Neuron (in vitro differentiated cells): ENCODE measurements at regions not wholly inside any gene's neighbourhood (a gene's known extent, or its start where the extent isn't known, plus 50 kb on each side); places are given as distances from the start of the nearest gene placed in this dataset.

Experiments used
- H2AFZ ChIP-seq: one replicate; pipeline ENCODE4 v1.6.1; 2013; ENCODE audit warnings: low read depth, mild to moderate bottlenecking, inconsistent platforms, low read length, moderate library complexity
- H3K27me3 ChIP-seq: one replicate; pipeline ENCODE4 v1.6.1; 2013; ENCODE audit warnings: low read length; ENCODE audit not compliant: insufficient read depth
- H3K36me3 ChIP-seq: one replicate; pipeline ENCODE4 v1.6.1; 2013; ENCODE audit warnings: low read length; ENCODE audit not compliant: insufficient read depth
- H3K4me1 ChIP-seq: one replicate; pipeline ENCODE4 v1.6.1; 2013; ENCODE audit warnings: low read length; ENCODE audit not compliant: insufficient read depth
- H3K4me3 ChIP-seq: 2 replicates; pipeline ENCODE4 v1.5.1; 2013; ENCODE audit warnings: mild to moderate bottlenecking, low read length, moderate library complexity
- H3K9me3 ChIP-seq: one replicate; pipeline ENCODE4 v1.6.1; 2013; ENCODE audit warnings: low read length

DNA sequence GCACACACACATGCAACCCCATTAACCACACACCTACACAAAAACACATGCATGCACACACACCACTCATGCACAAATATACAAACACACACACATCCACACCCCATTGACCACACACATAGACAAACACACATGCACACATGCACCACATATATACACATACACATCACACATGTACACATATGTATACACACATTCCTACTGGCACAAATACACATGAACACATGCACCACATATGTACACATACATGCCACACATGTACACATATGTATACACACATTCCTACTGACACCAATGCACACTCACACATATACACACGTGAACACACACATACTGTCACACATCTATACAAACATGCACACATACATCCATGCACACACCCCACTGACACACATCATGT lies 212.5 kb upstream of the PPP2R2D start:
- Histone ChIP-seq H3K27me3 (no peaks in the 10 kb centered on the region), H3K4me3 (no peak overlapping the region), H2AFZ (no peak overlapping the region), H3K4me1 (no peaks in the 10 kb centered on the region), H3K36me3 (no peaks in the 10 kb centered on the region), H3K9me3 (no peaks in the 10 kb centered on the region)

DNA sequence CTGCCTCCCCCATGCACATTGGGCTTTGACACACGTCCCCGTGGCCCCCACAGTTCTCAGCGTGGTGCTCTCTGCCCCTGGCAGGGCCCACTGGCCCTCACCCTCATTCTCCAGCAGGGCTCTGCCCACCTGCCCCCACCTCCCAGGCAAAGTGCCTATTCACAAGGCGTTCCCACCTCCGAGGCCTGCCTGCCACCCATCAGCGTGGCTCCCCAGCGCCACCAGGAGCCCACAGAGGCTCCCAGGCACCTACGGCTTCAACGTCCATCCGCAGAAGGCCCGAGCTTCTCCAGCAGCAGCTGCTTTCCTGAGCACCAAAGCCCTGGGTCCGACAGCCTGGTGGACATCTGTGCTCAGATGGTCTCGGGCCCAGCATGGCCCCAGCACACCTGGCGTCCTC lies 211.8 kb upstream of the PPP2R2D start:
- Histone ChIP-seq H3K4me3 (no peak overlapping the region), H3K27me3 (no peaks in the 10 kb centered on the region), H3K36me3 (no peaks in the 10 kb centered on the region), H3K9me3 (no peaks in the 10 kb centered on the region), H2AFZ (no peak overlapping the region), H3K4me1 (no peaks in the 10 kb centered on the region)

DNA sequence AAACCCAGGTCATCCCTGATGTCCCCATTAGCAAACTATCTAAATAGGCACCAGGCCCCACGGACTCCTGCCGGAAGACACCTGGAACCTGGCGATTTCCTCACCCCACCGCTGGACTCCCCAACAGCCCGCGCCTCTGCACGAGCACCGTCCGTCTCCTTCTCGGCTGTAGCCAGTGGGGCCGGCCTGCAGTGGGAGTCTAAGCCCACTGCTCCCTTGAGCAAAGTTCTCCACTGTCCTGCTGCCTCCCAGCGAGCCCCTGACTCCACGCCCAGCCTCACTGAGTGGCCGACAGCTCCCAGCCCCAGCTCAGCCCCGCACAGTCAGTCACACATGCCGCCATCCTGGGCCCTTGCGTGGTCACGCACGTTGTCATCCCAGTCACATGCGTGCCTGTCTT lies 211.3 kb upstream of the PPP2R2D start:
- Histone ChIP-seq H3K9me3 (no peaks in the 10 kb centered on the region), H2AFZ (no peak overlapping the region), H3K4me3 (no peak overlapping the region)

DNA sequence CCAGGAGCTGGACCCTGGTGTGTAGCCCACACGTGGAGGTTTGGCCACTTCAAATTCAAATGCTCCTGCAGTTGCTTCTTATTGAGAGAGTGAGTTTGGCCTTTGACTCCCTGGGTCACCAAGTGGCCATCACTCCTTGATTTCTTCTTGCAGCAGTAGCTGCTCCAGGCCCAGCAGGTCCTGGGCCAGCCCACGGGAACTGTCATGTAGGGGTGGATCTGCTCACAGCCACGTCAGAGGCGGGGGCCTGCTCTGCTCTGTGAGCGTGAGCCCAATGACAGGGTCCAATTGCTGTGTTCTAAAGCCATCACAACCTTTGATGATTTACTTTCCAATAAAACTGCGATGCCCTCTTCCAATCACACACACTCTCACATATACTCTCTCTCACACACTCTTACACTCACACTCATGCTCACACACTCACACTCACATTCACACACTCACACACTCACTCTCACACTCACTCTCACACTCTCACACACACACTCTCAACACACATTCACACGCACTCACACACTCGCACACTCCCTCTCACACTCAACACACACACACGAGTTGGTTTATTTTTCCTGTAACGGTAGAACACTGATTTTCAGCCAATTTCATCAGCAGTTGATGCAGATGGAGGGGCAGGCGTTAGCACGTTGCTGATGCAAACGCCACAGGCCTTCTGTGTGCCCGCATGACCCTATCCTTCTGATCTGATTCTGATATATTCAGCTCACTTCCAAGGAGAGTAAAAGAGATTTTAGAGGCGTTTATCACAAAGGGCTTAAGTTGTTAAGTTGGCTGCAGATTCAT lies 210.7 kb upstream of the PPP2R2D start:
- H3K36me3 ChIP-seq: no peaks in the 10 kb centered on the region
- no peak overlapping the region for H3K4me3 ChIP-seq
- H3K9me3 ChIP-seq: no peaks in the 10 kb centered on the region
- no peak overlapping the region for H2AFZ ChIP-seq
- H3K27me3 ChIP-seq: no peaks in the 10 kb centered on the region
- H3K4me1 ChIP-seq: no peaks in the 10 kb centered on the region

More for the DNA sequence above, 211.3 kb upstream of the PPP2R2D start:
- Histone ChIP-seq H3K27me3 (no peaks in the 10 kb centered on the region), H3K4me1 (no peaks in the 10 kb centered on the region), H3K36me3 (no peaks in the 10 kb centered on the region)

DNA sequence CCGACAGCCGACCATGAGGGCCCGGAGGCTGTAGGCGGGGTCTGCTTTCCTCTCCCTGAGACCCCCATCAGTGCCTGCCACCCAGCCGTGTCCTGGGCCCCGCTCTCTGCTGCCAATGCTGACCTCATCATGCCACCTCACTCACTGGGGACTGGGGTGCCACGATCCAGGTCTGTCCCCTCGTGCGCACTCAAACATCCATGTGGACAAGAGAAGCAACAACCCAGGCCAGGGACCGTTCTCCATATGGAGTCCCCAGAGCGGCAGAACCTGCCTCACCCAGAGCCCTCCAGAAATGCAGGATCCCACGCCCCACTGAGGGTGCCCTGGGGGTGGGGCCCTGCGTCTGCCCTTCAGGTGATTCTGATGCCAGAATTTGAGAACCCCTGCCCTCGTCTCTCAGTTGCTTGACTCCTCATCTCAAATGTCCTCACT lies 210.0 kb upstream of the PPP2R2D start:
- Histone ChIP-seq H3K4me3 (no peak overlapping the region), H3K9me3 (no peaks in the 10 kb centered on the region), H2AFZ (no peak overlapping the region), H3K4me1 (no peaks in the 10 kb centered on the region), H3K27me3 (no peaks in the 10 kb centered on the region), H3K36me3 (no peaks in the 10 kb centered on the region)

DNA sequence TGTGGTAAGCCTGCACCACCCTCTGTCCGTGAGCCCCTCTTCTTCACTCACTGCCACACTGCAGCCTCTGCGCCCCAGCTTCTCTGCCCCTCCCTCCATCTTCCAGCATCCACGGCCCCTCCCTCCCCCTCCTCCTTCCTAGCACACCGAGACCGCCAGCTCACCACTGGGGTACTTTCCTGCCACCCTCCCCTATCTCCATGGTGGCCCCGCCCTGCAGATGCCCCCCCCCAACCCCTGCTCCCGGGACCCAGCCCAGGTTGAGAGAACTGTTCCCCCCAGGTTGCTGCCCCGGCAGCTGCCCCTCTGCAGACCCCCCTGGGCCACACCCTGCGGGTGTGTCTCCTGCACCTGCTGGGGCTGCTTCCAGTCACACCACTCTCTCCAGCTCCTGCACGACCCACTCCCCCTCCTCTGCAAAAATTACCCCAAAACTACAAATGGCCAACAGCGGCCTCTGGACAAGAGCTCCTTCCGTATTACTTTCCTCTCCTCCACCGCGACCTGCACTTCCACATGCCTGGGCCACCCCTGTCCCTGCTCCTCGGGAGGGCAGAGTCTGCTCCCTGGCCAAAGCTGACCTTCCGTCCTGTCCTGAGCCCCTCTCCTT lies 209.2 kb upstream of the PPP2R2D start:
- no peaks in the 10 kb centered on the region for H3K27me3 ChIP-seq
- H3K4me1 ChIP-seq: no peaks in the 10 kb centered on the region
- no peak overlapping the region for H3K4me3 ChIP-seq
- no peaks in the 10 kb centered on the region for H3K9me3 ChIP-seq
- no peaks in the 10 kb centered on the region for H3K36me3 ChIP-seq
- no peak overlapping the region for H2AFZ ChIP-seq

DNA sequence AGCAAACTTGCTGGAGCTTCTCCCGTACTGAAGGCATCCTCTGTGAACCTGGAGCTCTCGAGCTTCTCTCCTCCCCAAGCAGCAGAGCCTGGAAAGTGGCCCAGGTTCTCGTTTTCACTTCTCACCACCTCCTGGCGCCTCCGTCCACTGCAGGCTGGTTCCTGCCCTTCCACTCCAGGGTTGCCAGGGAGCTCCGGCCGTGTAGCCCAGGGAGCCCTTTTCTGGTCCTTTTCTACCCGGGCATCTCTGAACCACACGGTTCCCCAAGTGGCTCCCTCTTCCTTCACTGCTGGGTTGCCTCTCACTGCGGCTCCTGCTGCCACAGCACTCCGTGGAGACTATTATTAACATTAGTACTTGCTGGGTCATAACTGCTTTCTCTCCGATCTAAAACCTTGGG lies 208.6 kb upstream of the PPP2R2D start:
- Histone ChIP-seq H3K9me3 (no peaks in the 10 kb centered on the region), H3K4me3 (no peak overlapping the region), H3K27me3 (no peaks in the 10 kb centered on the region), H2AFZ (no peak overlapping the region), H3K36me3 (no peaks in the 10 kb centered on the region), H3K4me1 (no peaks in the 10 kb centered on the region)

DNA sequence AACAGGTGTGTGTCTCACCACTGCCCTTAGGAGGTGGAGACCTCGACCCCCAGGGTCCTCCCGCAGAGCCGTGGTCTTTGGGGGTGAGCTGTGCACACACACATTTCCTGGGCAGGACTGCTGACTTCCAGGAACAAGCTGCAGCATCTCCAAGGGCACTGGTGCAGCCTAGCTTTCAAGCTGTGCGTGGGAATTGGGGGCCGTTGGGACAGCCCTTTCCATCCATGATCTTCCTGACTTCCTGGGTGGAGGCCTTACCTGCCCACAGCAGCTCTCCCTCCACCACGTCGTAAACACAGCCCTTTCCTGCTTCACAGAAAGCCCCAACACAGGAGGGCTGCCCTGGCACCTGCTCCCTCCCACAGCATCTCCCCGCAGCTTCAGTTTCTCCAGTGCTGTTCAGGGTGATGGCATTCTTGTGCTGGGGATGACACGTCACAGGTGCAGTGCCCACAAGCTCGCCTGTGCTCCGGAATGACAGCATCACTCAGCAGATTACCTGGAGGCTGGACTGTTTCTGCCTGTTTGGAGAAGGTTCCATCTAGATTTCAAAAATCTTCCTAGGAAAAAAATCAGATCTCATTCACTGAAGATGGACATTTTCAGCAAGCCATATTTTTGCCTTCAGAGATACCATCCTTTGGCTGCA lies 208.0 kb upstream of the PPP2R2D start:
- no peak overlapping the region for H2AFZ ChIP-seq
- H3K36me3 ChIP-seq: no peaks in the 10 kb centered on the region
- no peaks in the 10 kb centered on the region for H3K9me3 ChIP-seq
- H3K27me3 ChIP-seq: no peaks in the 10 kb centered on the region
- no peaks in the 10 kb centered on the region for H3K4me1 ChIP-seq
- H3K4me3 ChIP-seq: no peak overlapping the region

DNA sequence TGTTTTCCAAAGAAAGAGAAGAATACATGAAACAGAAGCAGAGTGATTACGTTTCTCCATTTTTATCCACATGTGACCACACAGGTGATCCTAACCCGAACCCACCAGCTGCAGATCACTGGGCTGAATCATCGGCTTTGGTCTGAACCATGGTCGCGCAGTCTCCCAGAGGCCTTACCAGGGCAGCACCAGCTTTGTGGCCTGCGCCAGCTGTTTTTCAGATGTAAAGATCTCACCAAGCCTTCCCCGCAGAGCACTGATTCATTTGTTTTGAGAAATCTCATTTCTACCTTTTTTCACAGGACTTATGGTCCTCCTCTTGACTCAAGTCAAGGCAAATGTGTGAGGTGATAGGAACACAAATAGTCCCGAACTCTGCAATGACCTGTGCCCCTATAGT lies 207.0 kb upstream of the PPP2R2D start:
- Histone ChIP-seq H3K9me3 (no peaks in the 10 kb centered on the region), H3K36me3 (no peaks in the 10 kb centered on the region), H3K27me3 (no peaks in the 10 kb centered on the region), H3K4me3 (no peak overlapping the region), H2AFZ (no peak overlapping the region), H3K4me1 (no peaks in the 10 kb centered on the region)

DNA sequence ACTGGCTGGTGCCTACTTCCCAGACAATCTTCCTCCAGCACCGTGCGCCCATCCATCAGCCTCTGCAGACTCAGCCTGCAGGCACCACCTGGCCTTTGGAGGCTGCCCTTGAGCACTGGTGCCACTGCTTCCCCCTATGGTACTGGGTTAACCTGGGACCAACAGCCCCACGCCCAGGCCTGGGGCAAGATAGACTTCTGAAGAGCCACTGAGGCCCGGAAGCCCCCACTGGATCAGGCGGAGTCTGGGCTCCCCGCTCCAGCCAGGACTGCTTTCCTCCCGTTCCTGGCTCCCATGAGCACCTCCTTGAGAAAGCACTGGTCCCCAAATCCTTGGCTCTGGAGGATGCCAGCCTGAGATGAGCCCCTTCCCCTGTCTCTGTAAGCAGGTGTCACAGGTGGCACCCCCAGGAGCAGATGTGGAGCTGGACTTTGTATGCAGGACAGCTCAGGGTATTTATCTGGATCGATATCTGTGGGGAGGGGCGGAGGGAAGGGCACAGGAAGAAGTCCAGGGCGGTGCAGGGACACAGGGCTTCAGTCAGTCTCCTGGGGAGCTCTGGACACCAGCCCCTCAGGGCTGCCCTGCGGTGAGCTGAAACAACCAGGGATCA lies 206.5 kb upstream of the PPP2R2D start:
- no peaks in the 10 kb centered on the region for H3K27me3 ChIP-seq
- no peak overlapping the region for H2AFZ ChIP-seq
- no peaks in the 10 kb centered on the region for H3K36me3 ChIP-seq
- H3K4me3 ChIP-seq: no peak overlapping the region
- no peaks in the 10 kb centered on the region for H3K4me1 ChIP-seq
- H3K9me3 ChIP-seq: no peaks in the 10 kb centered on the region

DNA sequence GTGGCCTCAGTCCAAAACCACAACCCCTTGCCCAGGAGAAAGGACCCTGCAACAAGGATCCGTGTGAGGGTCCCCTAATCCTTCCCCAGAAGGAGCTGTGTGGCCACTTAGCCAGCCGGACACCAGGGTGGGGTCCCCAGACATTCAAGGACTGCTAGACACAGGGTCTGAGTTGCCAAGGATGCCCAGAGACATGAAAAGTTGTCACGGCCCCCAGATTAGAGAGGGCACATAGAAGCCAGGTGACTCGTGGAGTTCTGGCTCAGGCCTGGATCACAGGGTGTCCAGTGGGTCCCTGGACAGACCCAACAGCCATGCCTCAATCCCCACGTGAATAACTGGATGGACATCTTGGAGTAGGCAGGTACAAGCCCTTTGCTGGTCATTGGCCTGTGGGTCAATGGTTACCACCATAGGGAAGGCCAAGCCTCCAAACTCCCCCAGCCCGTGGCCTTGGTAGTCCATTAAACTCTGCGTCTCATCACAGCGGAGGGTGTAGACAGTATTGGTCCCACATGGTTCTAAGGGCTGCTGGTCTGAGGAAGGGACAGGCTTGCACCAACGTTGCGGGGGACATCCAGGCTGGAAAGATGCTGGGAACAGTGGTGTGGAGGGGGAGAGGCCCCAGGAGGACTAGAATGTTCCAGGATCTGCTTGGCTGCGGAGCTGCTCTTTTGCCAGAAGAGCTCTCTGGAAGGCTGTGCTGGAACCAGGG lies 205.9 kb upstream of the PPP2R2D start:
- H3K9me3 ChIP-seq: no peaks in the 10 kb centered on the region
- H3K27me3 ChIP-seq: no peaks in the 10 kb centered on the region
- no peaks in the 10 kb centered on the region for H3K36me3 ChIP-seq
- no peak overlapping the region for H2AFZ ChIP-seq
- no peak overlapping the region for H3K4me3 ChIP-seq
- H3K4me1 ChIP-seq: no peaks in the 10 kb centered on the region

DNA sequence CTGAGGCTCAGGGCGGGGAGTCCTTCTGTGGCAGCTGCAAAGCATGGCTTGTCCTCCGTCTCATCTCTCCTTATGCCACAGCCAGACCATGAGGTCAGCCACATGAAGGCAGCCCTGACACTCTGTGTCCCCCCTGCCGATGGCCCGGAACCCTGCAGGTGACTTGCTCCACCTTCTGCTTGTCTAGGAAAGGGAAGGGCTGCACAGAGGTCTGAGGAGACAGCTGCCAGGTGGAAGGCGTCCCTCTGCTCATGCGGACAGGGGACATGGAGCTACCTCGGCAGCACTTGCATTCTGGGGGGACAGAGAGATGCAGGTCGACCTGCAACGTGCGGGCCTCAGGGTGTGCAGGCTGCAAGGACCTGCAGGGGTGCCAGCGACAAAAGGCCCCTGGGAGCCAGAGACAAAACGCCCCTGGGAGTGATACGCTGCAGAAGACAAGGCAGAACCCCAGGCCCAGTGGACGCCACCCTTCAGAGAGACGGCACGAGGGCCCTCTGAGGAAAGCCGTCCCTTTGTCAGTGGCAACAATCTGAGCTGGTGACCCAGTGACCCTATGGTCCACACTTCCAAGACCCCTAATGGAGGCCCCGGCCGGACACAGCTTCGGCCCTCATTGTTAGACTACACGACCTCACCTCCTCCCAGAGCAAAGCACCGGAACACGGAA lies 205.2 kb upstream of the PPP2R2D start:
- no peak overlapping the region for H3K4me3 ChIP-seq
- no peak overlapping the region for H2AFZ ChIP-seq
- no peaks in the 10 kb centered on the region for H3K9me3 ChIP-seq
- no peaks in the 10 kb centered on the region for H3K27me3 ChIP-seq
- no peaks in the 10 kb centered on the region for H3K4me1 ChIP-seq
- no peaks in the 10 kb centered on the region for H3K36me3 ChIP-seq
